ENCODE measurements at regions not wholly inside any gene's neighbourhood (a gene's known extent, or its start where the extent isn't known, plus 50 kb on each side); places are given as distances from the start of the nearest gene placed in this dataset.

DNA sequence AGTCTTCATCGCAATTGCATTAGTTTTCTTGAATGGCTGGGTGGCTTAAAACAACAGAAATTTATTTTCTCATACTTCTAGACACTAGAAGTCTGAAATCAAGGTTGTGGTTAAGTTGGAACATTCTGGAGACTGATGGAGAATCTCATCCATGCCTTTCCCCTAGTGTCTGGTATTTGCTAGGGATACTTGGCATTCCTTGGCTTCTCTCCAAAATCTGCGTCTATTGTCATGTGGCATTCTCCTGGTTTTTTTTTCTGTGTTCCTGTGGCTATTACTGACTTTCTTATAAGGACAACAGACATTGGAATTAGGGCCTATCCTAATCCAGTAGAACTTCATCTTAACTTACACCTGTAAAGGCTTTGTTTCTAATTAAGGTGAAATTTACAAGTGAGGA, 272.8 kb upstream of the EPHA5 start:
- peak; percentile 3 to 16 for DNase-seq (ENCODE audit: low read depth in 2 of 2)

DNA sequence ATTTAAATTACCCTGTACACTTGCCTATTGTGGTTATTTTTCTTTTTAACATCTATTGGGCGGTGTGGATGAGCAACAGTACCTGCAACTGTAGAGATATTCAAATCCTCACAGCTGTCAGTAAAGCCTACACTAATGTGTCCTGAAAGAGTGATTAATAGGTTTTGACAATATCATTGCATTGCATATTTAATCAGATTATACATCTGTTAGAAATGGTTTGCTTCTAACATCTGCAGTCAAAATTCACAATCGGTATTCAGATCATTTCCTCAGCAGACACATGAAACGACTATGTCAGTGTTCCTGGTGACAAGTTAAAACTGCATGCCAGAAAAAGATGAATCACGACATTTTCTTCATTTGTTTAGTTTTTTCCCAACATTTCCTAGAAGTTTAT, 254.6 kb upstream of the EPHA5 start:
- no peak for DNase-seq (ENCODE audit: low read depth in 2 of 2)

DNA sequence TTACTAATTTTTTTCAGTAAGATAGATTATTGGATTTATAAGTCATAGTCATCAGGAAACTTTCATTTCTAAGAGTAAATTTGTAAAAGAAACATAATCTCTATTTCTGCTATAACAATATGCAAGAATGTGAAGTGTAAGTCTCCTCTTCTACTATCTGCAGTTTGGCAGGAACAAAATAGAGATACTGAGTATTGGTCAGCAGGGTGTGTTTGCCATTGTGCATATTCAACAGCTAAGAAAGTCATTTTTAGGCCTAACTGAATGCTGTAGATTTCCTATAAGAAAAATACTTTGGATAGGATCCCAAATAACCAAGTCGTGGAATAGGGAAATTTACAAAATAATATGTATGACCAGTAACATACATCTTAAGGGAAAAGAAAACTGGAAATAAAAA, 253.3 kb upstream of the EPHA5 start:
- DNase-seq (ENCODE audit: low read depth in 2 of 2) = no peak

DNA sequence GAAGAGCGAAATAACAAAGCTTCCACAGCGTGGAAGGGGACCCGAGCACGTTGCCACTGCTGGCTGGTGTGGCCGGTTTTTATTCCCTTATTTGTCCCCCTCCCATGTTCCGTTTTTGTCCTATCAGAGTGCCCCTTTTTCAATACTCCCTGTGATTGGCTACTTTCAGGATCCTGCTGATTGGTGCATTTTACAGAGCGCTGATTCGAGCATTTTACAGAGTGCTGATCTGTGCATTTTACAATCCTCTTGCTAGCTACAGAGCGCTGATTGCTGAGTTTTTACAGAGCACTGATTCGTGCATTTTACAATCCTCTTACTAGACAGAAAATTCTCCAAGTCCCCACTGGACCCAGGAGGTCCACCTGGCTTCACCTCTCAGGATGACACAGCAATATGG, 250.9 kb upstream of the EPHA5 start:
- DNase-seq (ENCODE audit: low read depth in 2 of 2) = no peak

DNA sequence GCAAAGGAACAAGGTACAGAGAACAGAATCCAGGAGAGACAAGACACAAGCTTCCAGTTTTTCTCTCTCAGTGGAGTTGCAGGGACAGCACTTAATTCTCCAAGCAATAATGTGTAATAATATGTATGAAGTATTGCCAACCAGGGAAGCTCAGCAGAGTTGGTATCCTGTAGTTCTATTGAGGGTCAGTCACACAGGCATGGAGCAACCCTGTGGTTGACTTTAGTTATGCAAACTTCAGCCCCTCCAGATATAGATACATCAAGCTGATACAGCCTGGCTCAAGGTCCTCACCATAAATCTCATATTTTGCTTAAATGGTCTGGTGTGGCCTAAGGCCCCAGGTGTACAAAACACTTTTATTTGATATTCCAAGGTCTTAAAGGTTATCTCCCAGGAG, 248.6 kb upstream of the EPHA5 start:
- no peak for DNase-seq (ENCODE audit: low read depth in 2 of 2)

DNA sequence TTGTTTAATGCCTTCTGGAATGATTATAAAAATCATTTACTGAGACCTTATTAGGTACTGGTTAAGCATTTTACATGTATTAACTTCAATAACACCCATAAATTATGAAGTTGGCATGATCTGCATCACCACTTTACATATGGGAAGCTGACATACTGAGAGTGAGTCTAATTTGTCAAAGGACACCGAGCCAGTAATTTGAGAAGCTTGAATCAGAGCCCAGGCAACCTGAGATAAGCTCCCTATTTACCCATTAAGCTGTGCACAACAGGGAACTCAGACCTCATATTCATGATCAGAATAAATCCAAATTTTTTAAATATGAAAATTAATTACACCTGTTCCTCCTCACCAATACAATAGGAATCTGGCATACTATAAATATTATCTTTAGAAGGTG, 247.9 kb upstream of the EPHA5 start:
- DNase-seq (ENCODE audit: low read depth in 2 of 2) = no peak

DNA sequence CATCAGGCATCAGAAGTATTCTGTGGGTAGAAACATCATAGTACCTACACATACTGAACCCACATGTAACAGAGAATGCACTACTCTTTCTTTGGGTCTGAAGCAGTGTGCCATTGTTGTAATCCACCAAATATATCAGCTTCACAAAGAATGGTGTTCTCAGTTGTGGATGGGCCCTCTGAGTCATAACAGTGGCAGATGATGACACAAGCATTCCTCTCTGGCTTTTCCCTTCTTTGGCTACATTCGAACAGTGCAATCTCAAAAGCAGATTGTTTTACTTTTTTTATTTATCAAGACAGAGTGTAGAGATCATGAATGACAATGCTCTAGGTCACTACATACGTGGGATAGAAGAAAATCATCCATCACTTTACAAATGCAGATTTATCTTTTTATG, 247.2 kb upstream of the EPHA5 start:
- DNase-seq (ENCODE audit: low read depth in 2 of 2) = peak; percentile 2 to 8

DNA sequence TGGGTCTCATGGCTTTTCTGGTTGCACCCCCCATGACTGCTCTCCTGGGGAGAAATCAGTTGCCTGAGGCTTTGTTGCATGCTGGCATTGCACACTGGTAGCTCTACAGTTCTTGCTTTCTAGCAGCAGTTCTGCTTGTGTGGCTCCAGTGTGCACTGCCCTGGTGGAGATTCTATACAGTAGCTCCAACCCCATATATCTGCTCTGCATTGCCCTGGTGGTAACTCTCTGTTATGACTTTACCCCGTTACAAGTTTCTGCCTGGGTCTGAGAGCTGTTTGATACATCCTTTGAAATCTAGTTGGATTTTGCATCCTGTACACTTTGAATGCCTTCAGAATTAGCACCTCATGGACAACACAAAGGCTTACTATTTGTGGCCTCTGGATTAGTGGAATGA, 241.4 kb upstream of the EPHA5 start:
- DNase-seq (ENCODE audit: low read depth in 2 of 2) = no peak

DNA sequence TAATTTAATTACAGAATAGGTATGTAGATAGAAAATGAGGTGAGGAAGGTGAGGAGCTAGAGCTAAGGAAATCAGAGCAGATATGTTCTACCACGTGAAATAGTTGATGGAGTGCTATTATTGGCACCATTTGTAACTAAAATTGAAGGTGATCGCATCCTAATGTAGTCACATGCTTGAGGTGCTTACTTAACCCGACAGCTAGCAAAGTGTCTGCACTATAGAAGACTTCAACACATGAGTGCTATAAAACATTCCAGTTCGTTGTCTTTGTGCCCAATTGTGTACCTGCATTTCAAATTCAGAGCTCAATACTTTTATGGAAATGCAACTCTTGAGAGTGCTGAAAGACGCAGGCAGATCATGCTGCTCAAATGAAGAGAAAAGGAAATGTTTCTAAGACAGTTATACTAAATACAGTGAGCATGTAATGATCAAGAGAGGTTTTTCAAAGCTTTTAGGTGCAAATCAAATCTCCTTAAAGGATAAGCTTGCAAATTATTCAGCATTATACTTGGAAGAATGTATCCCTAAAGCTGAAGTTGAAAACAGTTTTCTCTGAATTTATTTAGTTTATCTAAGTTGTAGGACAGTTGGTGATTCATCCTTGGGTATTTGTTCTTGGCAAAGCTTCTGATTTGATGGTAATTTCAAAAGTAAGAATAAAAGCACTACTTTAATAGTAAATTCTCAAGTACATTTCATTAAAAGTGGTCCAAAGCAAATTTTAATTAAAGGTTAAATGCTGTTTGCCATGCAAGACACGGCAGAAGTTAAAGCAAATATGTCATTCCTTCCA, 223.9 kb upstream of the EPHA5 start:
- no peak for DNase-seq (ENCODE audit: low read depth in 2 of 2)

DNA sequence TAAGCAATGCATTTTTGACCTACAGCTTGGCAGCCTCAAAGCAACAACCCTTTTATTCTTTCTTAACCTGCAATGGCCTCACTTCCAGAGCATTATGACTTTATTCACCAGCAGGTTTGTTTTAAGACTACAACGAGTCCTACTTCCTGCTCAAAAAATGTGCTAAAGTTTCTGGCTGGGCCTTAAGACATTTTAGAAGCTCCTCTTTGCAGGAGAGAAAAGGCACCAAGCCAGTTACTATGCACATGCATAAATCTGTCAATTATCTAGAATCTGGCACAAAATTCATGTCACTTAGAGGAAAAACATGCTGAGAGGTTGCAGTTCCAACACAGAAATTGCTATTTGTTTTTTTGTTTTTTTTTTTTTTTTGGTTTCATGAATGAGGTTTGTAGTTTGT, 223.0 kb upstream of the EPHA5 start:
- DNase-seq (ENCODE audit: low read depth in 2 of 2) = no peak

DNA sequence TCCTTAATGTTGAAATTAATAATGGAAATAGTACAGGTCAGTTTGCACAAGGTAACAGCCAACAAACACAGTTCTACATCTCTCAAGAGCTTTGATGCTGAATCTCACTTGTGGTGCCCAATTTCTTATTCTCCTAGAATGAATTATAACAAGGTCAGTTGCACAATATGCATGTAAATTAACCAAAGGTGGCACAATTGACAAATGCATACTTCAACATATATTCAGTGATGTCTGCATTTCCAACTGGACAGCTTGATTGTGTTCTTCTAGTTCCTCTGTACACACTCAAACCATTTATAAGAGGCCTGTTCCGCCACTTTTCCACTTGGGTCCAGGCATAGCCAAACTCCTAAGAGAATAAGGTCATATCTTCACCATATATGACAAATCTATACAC, 210.3 kb upstream of the EPHA5 start:
- DNase-seq (ENCODE audit: low read depth in 2 of 2) = no peak

DNA sequence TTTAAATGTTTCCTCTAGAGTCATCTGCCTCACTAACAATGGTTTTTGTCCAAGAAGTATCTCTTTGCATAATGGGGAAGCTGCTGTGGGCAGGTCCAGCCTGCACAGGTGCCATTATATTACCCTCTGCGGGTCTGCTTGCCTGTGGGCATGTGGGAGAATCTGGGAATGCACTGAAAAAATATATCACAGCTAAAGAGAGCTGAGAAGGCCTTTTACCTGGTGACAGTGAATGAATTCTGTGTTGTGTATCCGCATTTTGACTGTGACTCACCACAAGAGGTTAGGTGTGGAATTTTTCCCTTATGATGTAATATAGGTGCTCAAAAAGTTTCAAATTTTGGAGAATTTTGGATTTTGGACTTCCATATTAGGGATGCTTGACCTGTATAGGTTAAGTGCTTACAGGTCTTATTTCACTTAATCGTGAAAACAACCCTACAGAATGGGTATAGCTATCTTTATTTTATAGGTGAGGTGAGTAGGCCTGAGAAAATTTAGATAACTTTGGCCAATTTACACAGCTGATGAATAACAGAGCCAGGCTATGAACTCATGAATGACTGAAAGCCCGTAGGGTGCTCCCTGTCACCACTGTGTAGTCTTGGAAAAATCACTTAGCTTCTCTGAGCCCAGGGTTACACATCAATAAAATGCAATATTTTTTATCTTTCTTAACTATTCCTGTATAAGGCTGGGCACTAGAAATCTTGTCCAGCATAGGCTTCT, 198.0 kb upstream of the EPHA5 start:
- no peak for DNase-seq (ENCODE audit: low read depth in 2 of 2)

DNA sequence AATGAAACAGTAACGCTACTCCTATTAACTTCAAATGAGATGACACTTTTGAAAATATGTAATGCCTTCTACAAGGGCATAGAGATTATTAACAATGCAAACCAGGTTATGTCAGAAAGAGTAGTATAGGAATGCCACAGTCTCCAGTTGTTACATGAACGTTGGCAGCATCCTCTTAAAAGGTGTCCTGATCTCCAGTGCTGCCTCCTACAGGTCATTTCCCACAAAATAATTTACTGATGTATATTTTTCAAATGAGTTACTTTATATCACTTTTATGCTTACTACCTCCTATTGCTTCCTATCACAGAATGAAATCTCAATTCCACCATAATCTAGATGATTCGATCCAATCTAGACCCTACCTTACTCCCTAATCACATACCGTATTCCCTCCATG, 195.2 kb upstream of the EPHA5 start:
- DNase-seq (ENCODE audit: low read depth in 2 of 2) = no peak

DNA sequence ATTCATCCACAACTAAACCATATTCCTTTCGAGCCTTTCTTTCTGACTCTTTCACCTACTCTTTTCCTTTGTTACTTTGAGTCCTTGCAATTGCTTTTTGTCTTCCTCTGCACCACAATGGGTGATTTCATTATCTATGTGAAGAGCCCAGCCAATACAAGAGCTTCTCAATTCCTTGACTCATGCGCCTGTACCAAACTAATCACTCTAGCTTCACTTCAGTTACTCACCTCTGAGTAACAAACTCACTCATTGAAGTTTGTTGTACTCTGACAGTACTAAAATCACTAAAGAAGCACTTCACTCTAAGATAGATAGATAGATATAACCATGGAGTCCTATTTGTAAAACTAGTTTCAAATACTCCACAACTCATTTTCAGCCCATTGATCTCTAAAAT, 191.7 kb upstream of the EPHA5 start:
- no peak for DNase-seq (ENCODE audit: low read depth in 2 of 2)

DNA sequence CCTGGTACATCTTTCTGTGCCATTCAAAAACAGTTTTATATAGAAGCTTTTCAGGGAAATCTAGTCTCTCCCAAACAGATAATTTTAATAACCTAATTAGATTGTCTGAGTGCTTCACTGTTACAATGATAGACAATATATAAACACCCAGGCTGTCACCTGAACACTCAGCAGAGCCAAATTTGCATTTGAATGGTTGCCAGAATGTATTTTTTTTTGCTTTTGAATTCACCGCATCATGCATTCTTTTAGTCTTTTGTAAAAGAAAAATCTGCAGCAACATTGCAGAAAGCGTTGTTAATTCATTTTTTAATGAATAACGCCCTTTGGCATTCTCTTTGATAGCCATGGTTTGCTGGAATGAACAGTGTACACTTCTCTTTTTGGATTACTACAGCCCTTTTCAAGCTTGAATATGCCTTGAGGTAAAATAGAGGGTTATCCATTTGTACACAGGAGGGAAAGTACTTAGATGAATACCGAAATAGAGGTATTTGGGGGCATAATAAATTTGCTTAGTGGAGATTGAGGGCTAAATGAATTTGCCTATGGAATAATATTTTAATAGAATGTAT, 175.0 kb upstream of the EPHA5 start:
- DNase-seq (ENCODE audit: low read depth in 2 of 2) = no peak

DNA sequence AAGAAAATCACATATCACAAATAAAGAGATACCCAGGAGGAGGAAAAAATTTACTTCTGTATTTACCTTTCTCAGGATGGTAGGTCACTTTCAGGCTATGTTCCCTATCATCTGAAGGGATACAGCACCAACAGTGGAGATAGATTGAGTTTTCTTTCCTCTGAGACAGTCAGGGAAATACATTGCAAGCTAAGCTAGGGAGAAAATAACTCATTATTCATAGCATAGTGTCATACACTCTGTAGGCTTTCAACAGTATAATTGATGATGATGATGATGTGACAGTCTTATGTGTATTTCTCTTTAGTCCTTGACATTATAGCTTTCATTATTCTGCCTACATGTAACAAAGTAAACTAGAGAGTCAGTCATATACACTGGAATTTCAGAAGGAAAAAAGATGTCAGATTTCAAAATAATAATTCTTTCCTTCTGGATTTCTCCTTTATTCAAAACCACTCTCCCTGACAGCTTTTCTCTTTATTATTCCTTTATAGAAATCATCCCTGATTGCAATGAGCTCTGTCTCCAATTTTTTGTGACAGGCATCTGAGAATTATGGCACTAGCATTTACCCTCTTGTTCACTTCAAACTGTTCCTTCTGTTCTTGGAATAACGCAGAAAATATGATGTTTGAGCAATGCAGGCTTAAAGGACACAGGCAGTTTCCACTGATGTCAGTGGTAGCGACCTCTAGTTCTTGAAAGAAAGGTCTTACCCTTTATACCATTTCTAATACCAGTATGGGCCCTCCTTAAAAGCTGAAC, 169.1 kb upstream of the EPHA5 start:
- no peak for DNase-seq (ENCODE audit: low read depth in 2 of 2)

DNA sequence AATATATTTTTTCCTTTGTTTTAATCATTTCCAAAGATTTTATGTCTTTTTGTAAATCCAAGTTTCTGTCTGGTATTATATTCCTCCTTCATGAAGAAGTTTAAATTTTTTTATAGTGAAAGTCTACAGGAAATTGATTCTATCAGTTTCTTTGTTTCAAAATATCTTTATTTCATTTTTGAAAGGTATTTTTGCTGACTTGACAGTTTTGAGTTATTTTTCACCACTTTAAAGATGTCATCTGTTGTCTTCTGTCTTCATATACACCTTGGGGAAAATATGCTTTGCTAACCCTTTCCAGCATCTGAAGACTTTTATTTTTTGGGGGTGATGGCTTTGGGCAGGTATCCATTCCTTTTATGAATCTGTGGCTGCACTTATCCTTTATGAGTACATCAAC, 164.4 kb upstream of the EPHA5 start:
- DNase-seq (ENCODE audit: low read depth in 2 of 2) = no peak

DNA sequence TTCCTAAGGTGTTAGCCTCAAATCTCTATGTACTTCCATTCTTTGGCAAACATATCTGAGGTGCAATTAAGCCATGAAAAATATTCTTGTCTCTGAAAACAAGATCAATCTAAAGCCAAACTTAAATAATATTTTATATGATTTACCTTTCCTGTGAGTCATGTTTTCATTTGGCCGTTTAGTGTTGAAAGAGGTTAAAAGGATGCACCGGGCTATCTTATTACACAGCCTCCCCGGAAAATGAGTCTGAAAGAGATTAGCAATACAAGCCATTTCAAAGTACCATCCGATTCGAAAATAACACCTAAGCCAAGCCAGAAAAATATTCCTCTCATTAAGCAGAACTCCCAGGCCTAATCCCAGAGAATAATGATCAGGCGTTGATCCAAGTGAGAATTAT, 161.5 kb upstream of the EPHA5 start:
- DNase-seq (ENCODE audit: low read depth in 2 of 2) = no peak

DNA sequence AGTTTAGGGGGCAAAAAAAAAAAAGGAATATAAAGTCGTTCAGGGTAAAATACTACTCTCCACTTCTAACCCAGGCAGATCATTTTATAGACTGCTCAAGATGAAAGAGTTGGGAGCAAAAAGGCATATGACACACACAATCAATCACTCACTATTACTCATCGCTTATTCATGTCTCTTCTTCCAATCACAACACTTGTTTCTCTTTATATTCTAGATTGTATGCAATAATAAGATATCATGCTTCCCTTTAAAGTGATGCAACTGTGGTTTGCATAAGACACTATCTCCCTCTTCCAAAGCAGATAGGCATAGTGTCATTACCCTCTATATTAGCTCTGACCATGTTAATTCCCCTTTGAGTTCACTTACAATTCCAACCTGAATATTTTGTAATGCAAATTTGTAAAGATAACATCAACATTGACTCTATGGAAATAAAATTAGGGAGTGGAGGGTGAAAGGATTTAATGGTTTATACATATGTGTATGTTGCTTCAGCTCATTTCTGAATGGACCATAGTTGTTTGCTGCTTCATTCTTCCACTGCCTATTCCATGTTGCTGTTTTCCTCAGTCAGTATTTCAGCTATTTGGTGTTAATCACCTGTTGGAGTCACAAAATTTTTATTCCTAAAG, 154.9 kb upstream of the EPHA5 start:
- peak; percentile 4 to 15 for DNase-seq (ENCODE audit: low read depth in 2 of 2)

DNA sequence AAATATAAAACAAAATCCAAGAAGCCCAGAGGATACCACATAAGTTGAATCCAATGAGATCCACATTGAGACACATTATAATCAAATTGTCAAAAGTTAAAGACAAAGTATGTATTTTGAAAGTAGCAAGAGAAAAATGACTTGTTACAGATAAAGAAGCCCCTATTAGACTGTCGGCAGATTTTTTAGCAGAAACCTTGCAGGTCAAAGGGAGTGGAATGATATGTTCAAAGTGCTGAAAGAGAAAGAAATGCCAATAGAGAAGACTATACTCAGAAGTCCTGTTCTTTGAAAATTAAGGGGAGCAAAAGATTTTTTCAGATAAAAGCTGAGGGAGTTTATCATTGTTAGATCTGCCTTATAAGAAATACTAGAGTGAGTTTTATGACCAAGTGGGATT, 148.9 kb upstream of the EPHA5 start:
- DNase-seq (ENCODE audit: low read depth in 2 of 2) = no peak

DNA sequence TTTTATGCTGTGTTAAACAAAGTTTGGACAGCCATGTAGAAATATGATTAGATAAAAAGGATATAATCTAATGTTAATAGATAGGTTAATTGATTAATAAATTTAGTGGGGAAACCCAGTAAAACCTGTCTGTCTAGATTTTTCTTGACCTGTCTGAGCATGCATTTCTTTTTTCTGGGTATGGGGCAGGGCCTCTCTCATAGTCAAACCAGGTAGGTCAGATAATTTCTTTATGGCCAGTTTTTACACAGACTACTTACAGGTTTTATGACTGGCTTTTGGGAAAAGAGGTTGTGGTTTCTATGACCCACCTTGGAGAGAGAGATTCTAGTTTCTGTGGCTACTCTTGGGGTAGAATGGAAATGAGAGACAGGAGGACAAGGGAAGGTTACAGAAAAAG, 135.6 kb upstream of the EPHA5 start:
- no peak for DNase-seq (ENCODE audit: low read depth in 2 of 2)

DNA sequence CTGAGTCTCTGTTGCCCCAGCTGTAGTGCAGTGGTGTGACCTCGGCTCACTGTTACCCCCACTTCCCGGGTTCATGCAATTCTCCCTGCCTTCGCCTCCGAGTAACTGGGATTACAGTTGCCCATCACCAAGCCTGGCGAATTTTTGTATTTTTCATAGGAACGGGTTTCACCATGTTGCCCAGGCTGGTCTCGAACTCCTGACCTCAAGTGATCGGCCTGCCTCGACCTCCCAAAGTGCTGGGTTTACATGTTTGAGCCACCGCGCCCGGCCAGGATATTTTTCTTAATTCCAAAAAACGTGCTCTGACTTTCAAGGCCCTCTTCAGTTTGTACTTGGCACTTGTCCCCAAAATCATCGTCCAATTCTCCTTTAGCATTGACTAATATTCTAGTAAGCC, 129.2 kb upstream of the EPHA5 start:
- DNase-seq (ENCODE audit: low read depth in 2 of 2) = no peak

Data from fibroblast of skin of left biceps (primary cell).